ENCODE measurements at regions not wholly inside any gene's neighbourhood (a gene's known extent, or its start where the extent isn't known, plus 50 kb on each side); places are given as distances from the start of the nearest gene placed in this dataset.

GRCh38 chr19:30799865-30800755, 427.9 kb downstream of the ZNF536 start:
- Histone ChIP-seq H3K27ac (ENCODE audit: low read length) (no peak overlapping the region), H3K4me3 (ENCODE audit: low read depth in 2 of 2, low read length in 2 of 2) (no peak overlapping the region; a peak in 1 of 4 replicates), H3K27me3 (ENCODE audit: control insufficient read depth, insufficient read depth, low read length) (peaks cover 6% of the 10 kb centered on the region; the same call in 1 of the 2 replicates), H3K4me1 (ENCODE audit: control insufficient read depth, insufficient read depth, low read length) (no peaks in the 10 kb centered on the region), H3K9me3 (ENCODE audit: control insufficient read depth, insufficient read depth, low read depth, low read length) (no peaks in the 10 kb centered on the region), H3K36me3 (ENCODE audit: control insufficient read depth, insufficient read depth, low read length) (no peaks in the 10 kb centered on the region)
- BruUV-seq (replicated peaks), result no TSS peak
- ChIA-PET POLR2A (interaction anchor here (0.6 kb wide), 1 partner anchor 304 kb away, joined by 3 read pairs; no protein-coding TSS in a partner anchor), CTCF (interaction anchor here (0.6 to 1.3 kb wide), 3 partner anchors 17 to 1689 kb away, joined by 3 to 8 read pairs (median 5); no protein-coding TSS in a partner anchor)
- peak; percentile 95 for ATAC-seq
- TF ChIP-seq TCF7L2 (IDR thresholded peaks at IDR 0.05; ENCODE audit: low read depth, low read length) (no peak), CTCF (IDR thresholded peaks at IDR 0.05) (peak; percentile 96)
- intact Hi-C loops (cut with micrococcal nuclease; ENCODE audit: unreplicated experiment), result no loop called here
- in situ Hi-C loops (cut with HindIII; ENCODE audit: low pct_unique_long_range_greater_than_20kb, low sequenced_read_pairs), result no loop called here
- no peak for DNase-seq (ENCODE audit: low read depth, low spot score)

GRCh38 chr19:30795727-30796126, 423.5 kb downstream of the ZNF536 start:
- no peaks in the 10 kb centered on the region for H3K4me1 ChIP-seq (ENCODE audit: control insufficient read depth, insufficient read depth, low read length)
- no peak for TF ChIP-seq CTCF (IDR thresholded peaks at IDR 0.05)
- no peak for TF ChIP-seq TCF7L2 (IDR thresholded peaks at IDR 0.05; ENCODE audit: low read depth, low read length)
- no peak for TF ChIP-seq SIN3A (IDR thresholded peaks at IDR 0.05; ENCODE audit: borderline replicate concordance, insufficient read depth, low read depth, low read length)
- TF ChIP-seq POLR2AphosphoS5 (IDR thresholded peaks at IDR 0.05; ENCODE audit: low read depth, low read length), result no peak
- POLR2A ChIA-PET, result no interaction called here
- H3K36me3 ChIP-seq (ENCODE audit: control insufficient read depth, insufficient read depth, low read length), result no peaks in the 10 kb centered on the region
- in situ Hi-C loops (cut with HindIII; ENCODE audit: low pct_unique_long_range_greater_than_20kb, low sequenced_read_pairs), result no loop called here
- BruUV-seq (replicated peaks), result no TSS peak
- H3K9me3 ChIP-seq (ENCODE audit: control insufficient read depth, insufficient read depth, low read depth, low read length), result no peaks in the 10 kb centered on the region
- H3K4me3 ChIP-seq (ENCODE audit: low read depth in 2 of 2, low read length in 2 of 2), result no peak overlapping the region
- no peak overlapping the region for H3K27ac ChIP-seq (ENCODE audit: low read length)
- H3K27me3 ChIP-seq (ENCODE audit: control insufficient read depth, insufficient read depth, low read length), result peaks cover 8% of the 10 kb centered on the region; the same call in 1 of the 2 replicates
- CTCF ChIA-PET, result no interaction called here
- no peak for DNase-seq (ENCODE audit: low read depth, low spot score)
- intact Hi-C loops (cut with micrococcal nuclease; ENCODE audit: unreplicated experiment), result no loop called here
- no peak for ATAC-seq

- Histone ChIP-seq H3K4me1 (ENCODE audit: control insufficient read depth, insufficient read depth, low read length) (no peaks in the 10 kb centered on the region), H3K27ac (ENCODE audit: low read length) (no peak overlapping the region), H3K36me3 (ENCODE audit: control insufficient read depth, insufficient read depth, low read length) (no peaks in the 10 kb centered on the region), H3K4me3 (ENCODE audit: low read depth in 2 of 2, low read length in 2 of 2) (no peak overlapping the region), H3K9me3 (ENCODE audit: control insufficient read depth, insufficient read depth, low read depth, low read length) (no peaks in the 10 kb centered on the region), H3K27me3 (ENCODE audit: control insufficient read depth, insufficient read depth, low read length) (peaks cover 3% of the 10 kb centered on the region; the same call in 1 of the 2 replicates)
- POLR2A ChIA-PET, result no interaction called here
- intact Hi-C loops (cut with micrococcal nuclease; ENCODE audit: unreplicated experiment) (no loop called here), in situ Hi-C loops (cut with HindIII; ENCODE audit: low pct_unique_long_range_greater_than_20kb, low sequenced_read_pairs) (no loop called here)
- no peak for DNase-seq (ENCODE audit: low read depth, low spot score)
- ATAC-seq, result no peak
- TF ChIP-seq POLR2AphosphoS5 (IDR thresholded peaks at IDR 0.05; ENCODE audit: low read depth, low read length) (no peak), CTCF (IDR thresholded peaks at IDR 0.05) (no peak)
- CTCF ChIA-PET, result no interaction called here
- no TSS peak for BruUV-seq (replicated peaks)
Measured at GRCh38 chr19:30792561-30793505, 420.6 kb downstream of the ZNF536 start.

Data from Panc1 (cell line).